GM12891 (cell line): ENCODE measurements at regions not wholly inside any gene's neighbourhood (a gene's known extent, or its start where the extent isn't known, plus 50 kb on each side); places are given as distances from the start of the nearest gene placed in this dataset.

Experiments used
- DNase-seq: peaks from one replicate; pipeline ENCODE4 v3.0.0; 2011; ENCODE audit warnings: low spot score; ENCODE audit not compliant: insufficient read length
- FAIRE-seq: peaks from 2 replicates; lab custom pipeline; 2011; peaks lifted over from hg19 to GRCh38; lab: Jason Lieb, UNC
- PAX5 ChIP-seq: IDR thresholded peaks from 2 replicates; pipeline ENCODE4 v1.6.1; 2011; ENCODE audit warnings: low read length, moderate library complexity, mild to moderate bottlenecking; ENCODE audit not compliant: insufficient read depth, severe bottlenecking
- POLR2A ChIP-seq: IDR thresholded peaks from 2 replicates; pipeline ENCODE4 v1.6.1; 2011; ENCODE audit warnings: low read depth, low read length, control low read depth
- POLR2AphosphoS5 ChIP-seq: IDR thresholded peaks from 2 replicates; pipeline ENCODE4 v1.6.1; 2011; ENCODE audit warnings: low read depth, low read length, control low read depth
- POU2F2 ChIP-seq: IDR thresholded peaks from 2 replicates; pipeline ENCODE4 v1.6.1; 2011; ENCODE audit warnings: low read depth, mild to moderate bottlenecking, control low read depth, low read length, moderate library complexity
- SPI1 ChIP-seq: IDR thresholded peaks from 2 replicates; pipeline ENCODE4 v1.6.1; 2011; ENCODE audit warnings: low read depth, low read length, control low read depth
- TAF1 ChIP-seq: IDR thresholded peaks from 2 replicates; pipeline ENCODE4 v1.6.1; 2011; ENCODE audit warnings: low read depth, low read length, control low read depth

GRCh38 chr5:50964746-50965653, 298.6 kb downstream of the PARP8 start:
- no peak for FAIRE-seq
- TF ChIP-seq PAX5 (no peak), POLR2AphosphoS5 (no peak), TAF1 (no peak), POLR2A (no peak), SPI1 (no peak), POU2F2 (no peak)

GRCh38 chr5:50965654-50966375, 299.4 kb downstream of the PARP8 start:
- FAIRE-seq (no peak), DNase-seq (no peak)
- TF ChIP-seq POLR2A (no peak), POLR2AphosphoS5 (no peak), POU2F2 (no peak), PAX5 (no peak), SPI1 (no peak), TAF1 (no peak)

More at GRCh38 chr5:50964746-50965653, 298.6 kb downstream of the PARP8 start:
- DNase-seq = no peak

GRCh38 chr5:50967009-50967562, 300.6 kb downstream of the PARP8 start:
- DNase-seq (no peak), FAIRE-seq (no peak)
- no peak for TF ChIP-seq SPI1
- no peak for TF ChIP-seq TAF1
- TF ChIP-seq PAX5 = no peak
- TF ChIP-seq POU2F2 = no peak
- no peak for TF ChIP-seq POLR2AphosphoS5
- no peak for TF ChIP-seq POLR2A

- DNase-seq (no peak), FAIRE-seq (no peak)
- no peak for TF ChIP-seq TAF1
- no peak for TF ChIP-seq POU2F2
- no peak; the same call in 1 of the 2 replicates for TF ChIP-seq SPI1
- no peak for TF ChIP-seq PAX5
- TF ChIP-seq POLR2AphosphoS5 = no peak
- no peak for TF ChIP-seq POLR2A
Measured at GRCh38 chr5:50967563-50968355, 301.3 kb downstream of the PARP8 start.

- no peak for FAIRE-seq
- TF ChIP-seq POLR2AphosphoS5 (no peak), POLR2A (no peak), SPI1 (no peak), POU2F2 (no peak), TAF1 (no peak), PAX5 (no peak)
- no peak for DNase-seq
Measured at GRCh38 chr5:50968356-50969149, 302.1 kb downstream of the PARP8 start.

GRCh38 chr5:50969151-50970031, 303.0 kb downstream of the PARP8 start:
- FAIRE-seq (no peak), DNase-seq (no peak)
- TF ChIP-seq PAX5 (no peak), POU2F2 (no peak), SPI1 (no peak), TAF1 (no peak)

- FAIRE-seq (no peak), DNase-seq (no peak)
- TF ChIP-seq PAX5 (no peak), POLR2AphosphoS5 (no peak), POU2F2 (no peak), TAF1 (no peak), SPI1 (no peak)
Measured at GRCh38 chr5:50975840-50976239, 309.4 kb downstream of the PARP8 start.

GRCh38 chr5:50978924-50979323, 312.5 kb downstream of the PARP8 start:
- FAIRE-seq (no peak), DNase-seq (no peak)
- TF ChIP-seq PAX5 (no peak), SPI1 (no peak), POLR2AphosphoS5 (no peak), POU2F2 (no peak), TAF1 (no peak), POLR2A (no peak)
